ENCODE measurements at regions not wholly inside any gene's neighbourhood (a gene's known extent, or its start where the extent isn't known, plus 50 kb on each side); places are given as distances from the start of the nearest gene placed in this dataset.

GRCh38 chr15:47337836-47338235, 379.5 kb upstream of the SEMA6D start:
- Histone ChIP-seq H3K9ac (ENCODE audit: low read depth in 2 of 2, low read length in 2 of 2) (no peak overlapping the region), H3K27me3 (no peaks in the 10 kb centered on the region), H3K4me3 (no peak overlapping the region), H3K4me1 (no peaks in the 10 kb centered on the region), H3K27ac (no peak overlapping the region), H3K36me3 (no peaks in the 10 kb centered on the region), H3K9me3 (no peaks in the 10 kb centered on the region)
- no peak for DNase-seq
- TF ChIP-seq CTCF (IDR thresholded peaks at IDR 0.05): no peak
- intact Hi-C loops (cut with DNase I): no loop called here

GRCh38 chr15:47338771-47339170, 378.5 kb upstream of the SEMA6D start:
- no peaks in the 10 kb centered on the region for H3K27me3 ChIP-seq
- intact Hi-C loops (cut with DNase I): no loop called here
- no peak for TF ChIP-seq CTCF (IDR thresholded peaks at IDR 0.05)
- H3K9me3 ChIP-seq: no peaks in the 10 kb centered on the region
- H3K4me3 ChIP-seq: no peak overlapping the region
- no peak overlapping the region for H3K27ac ChIP-seq
- no peak overlapping the region for H3K9ac ChIP-seq (ENCODE audit: low read depth in 2 of 2, low read length in 2 of 2)
- H3K4me1 ChIP-seq: no peaks in the 10 kb centered on the region
- DNase-seq: no peak
- no peaks in the 10 kb centered on the region for H3K36me3 ChIP-seq

GRCh38 chr15:47339800-47340570, 377.3 kb upstream of the SEMA6D start:
- DNase-seq: no peak
- intact Hi-C loops (cut with DNase I): no loop called here
- H3K9me3 ChIP-seq: no peaks in the 10 kb centered on the region
- no peak overlapping the region for H3K4me3 ChIP-seq
- H3K27me3 ChIP-seq: no peaks in the 10 kb centered on the region
- no peaks in the 10 kb centered on the region for H3K4me1 ChIP-seq
- H3K36me3 ChIP-seq: no peaks in the 10 kb centered on the region
- no peak overlapping the region for H3K27ac ChIP-seq
- H3K9ac ChIP-seq (ENCODE audit: low read depth in 2 of 2, low read length in 2 of 2): no peak overlapping the region
- no peak for TF ChIP-seq CTCF (IDR thresholded peaks at IDR 0.05)

- no peak overlapping the region for H3K27ac ChIP-seq
- no peaks in the 10 kb centered on the region for H3K4me1 ChIP-seq
- no peaks in the 10 kb centered on the region for H3K36me3 ChIP-seq
- no peak for TF ChIP-seq CTCF (IDR thresholded peaks at IDR 0.05)
- no peak for DNase-seq
- no peaks in the 10 kb centered on the region for H3K9me3 ChIP-seq
- no peak overlapping the region for H3K9ac ChIP-seq (ENCODE audit: low read depth in 2 of 2, low read length in 2 of 2)
- no peak overlapping the region for H3K4me3 ChIP-seq
- H3K27me3 ChIP-seq: no peaks in the 10 kb centered on the region
- intact Hi-C loops (cut with DNase I): no loop called here
Measured at GRCh38 chr15:47340571-47340920, 376.8 kb upstream of the SEMA6D start.

GRCh38 chr15:47349179-47349578, 368.1 kb upstream of the SEMA6D start:
- Histone ChIP-seq H3K36me3 (no peaks in the 10 kb centered on the region), H3K4me3 (no peak overlapping the region), H3K4me1 (no peaks in the 10 kb centered on the region), H3K27ac (no peak overlapping the region), H3K9me3 (no peaks in the 10 kb centered on the region), H3K9ac (ENCODE audit: low read depth in 2 of 2, low read length in 2 of 2) (no peak overlapping the region), H3K27me3 (no peaks in the 10 kb centered on the region)
- intact Hi-C loops (cut with DNase I): no loop called here
- no peak for DNase-seq
- no peak for TF ChIP-seq CTCF (IDR thresholded peaks at IDR 0.05)

Data from colonic mucosa (tissue), 4 donors.